NCI-H2171 treated with DMSO at 0.1 percent for 48 hours (cell line): ENCODE measurements at regions not wholly inside any gene's neighbourhood (a gene's known extent, or its start where the extent isn't known, plus 50 kb on each side); places are given as distances from the start of the nearest gene placed in this dataset.

ENCODE experiments used
- DNase-seq: peaks from one replicate; lab custom pipeline; 2025; lab: John Stamatoyannopoulos, UW

DNA sequence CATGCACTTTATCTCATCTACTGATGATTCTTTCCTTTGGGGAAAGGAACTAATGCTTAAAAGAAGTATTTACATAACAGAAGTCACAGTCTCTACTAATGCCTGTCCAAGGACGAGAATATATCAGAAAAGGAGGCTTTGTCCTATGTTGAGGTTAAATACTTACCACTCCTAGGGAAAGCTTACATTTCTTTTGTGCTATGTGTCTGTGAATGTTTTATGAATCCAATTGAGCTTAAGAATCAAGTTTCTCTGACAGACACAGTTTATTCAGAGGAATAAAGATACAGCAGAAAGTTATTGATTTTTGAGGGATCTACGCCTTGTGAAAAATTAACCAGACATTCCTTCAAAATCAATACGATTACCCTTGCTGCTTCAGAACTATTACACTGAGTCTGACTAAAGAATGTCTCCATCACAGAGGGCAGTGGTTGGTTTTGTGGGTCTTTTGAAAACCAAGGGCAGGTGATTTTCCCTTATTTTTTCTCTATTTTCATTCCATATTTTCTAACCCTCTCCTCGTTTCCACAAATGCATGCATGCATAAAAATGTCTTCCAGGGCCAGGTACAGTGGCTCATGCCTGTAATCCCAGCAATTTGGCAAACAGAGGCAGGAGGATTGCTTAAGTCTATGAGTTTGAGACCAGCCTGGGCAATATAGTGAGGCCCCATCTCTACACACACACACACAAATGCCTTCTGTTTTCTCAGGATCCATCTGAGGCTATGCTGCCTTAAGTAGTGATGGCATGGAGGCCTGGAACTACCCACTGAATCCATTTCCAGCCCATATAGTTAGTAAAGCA is 1095.1 kb downstream of the GALC start:
- no peak for DNase-seq

DNA sequence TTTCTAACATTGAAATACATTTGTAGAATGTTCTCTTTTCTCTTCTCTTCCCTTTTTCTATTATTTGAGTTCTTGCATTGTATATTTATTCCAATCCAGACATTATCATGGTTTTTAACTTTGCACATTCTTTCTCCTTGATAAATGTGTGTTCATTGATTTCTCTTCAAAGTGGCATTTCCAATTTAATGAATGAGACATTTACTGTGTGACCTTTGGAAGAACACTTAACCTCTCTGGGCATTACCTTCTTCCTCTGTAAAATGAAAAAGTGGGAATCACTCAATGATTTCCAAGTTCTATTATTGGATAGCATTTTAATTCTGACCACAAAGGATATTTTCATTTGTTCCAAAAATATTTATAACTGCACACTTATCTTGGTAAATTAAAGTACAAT is 1095.8 kb downstream of the GALC start:
- no peak for DNase-seq

DNA sequence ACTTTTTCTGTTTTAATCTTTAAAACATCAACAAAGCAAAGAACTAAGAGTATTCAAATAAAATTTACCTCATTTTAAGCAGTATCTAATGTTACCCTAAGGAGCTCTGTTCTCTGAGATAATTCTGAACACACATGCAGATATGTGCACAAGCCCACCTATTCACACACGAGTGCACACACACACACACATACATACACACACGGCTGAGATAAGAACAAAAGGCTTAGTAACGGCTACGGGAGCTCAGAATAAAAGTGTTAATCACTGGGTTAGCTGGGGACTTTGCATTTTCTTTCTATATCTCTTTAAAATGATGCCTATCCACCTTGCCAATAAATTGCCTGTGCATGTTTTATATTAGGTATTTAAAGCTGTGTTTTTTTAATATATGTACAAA is 1096.3 kb downstream of the GALC start:
- no peak for DNase-seq

DNA sequence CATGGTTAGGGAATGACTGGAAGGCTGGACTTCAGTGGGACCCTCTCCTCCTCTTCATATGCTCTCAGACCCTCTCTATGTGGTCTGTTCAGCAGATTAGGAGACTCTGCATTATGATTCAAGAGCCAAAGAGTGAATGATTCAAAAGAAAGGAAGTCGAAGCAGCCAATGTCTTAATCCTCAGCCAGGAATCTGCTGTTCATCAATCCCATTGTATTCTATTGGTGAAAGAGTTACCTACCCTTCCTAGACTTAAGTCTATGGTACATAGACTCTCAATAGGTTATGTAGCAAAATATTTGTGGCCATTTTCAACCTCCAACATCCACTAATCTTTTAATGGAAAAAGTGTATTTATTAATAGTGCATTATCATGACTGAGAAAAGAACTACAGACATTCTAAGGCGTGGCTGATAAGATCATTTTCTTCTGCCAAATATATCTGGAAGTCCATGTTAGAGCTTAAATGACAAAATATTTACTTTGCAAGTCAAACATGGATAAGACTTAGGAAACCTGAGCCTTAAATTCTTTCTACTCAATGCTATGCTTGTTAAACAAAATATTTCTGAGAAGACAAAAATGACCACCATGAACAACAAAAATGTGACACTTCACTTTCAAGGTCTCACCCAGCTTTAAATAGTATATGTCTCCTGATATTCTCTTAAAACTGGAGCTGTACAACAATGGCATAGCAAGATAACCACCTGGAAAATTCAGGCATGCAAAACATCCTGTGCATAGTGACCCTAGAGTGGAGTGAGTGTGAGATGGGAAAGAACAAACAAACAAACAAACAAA is 1100.6 kb downstream of the GALC start:
- DNase-seq, result no peak

DNA sequence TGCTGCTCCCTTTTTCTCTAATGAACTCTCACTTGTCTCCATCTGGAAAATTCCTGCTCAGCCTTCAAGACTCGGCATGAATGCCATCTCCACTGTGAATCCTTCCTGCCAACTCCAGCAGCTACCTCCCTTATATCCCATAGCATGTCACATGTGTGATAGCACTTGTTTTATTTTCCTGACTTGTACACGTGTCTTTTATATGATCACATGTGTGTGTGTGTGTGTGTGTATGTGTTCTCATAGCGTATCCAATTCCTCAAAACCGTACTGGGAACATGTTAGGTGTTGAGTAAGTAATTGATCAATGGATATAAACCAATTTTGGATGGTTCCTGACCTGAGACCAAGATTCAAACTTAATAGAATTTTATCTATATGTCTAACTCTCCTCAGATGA is 1107.7 kb downstream of the GALC start:
- DNase-seq, result no peak

DNA sequence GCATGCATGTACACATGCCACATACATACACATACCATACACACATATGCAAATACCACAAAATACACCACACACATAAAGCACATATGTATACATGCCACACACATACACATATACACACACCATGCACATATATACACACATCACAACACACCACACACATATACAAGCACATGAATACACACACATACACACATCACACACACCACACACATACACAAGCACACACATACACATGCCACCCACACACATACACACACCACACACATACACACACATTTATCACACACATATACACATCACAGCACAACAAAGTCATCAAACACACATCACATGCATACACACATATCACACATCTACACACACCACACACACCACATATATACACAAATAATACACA is 1108.5 kb downstream of the GALC start:
- no peak for DNase-seq

DNA sequence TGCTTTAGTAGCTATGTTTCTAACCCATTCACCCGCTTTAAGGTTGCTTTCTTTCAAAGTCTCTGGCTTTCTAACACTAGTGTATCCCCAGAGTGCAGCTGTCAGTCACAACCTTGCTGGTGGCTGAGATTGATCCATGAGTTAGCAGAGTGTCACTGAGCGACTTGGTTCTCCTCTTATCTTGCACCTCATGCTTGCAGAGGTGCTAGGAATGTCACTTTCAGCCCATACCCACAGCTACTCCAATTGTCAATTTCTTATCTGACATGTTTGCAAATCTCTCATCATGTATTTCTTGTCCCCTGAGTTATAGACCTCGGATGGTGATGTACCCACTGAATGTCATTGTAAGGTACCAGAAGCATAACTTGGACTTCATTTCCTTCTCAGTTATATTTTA is 1110.2 kb downstream of the GALC start:
- DNase-seq, result no peak

DNA sequence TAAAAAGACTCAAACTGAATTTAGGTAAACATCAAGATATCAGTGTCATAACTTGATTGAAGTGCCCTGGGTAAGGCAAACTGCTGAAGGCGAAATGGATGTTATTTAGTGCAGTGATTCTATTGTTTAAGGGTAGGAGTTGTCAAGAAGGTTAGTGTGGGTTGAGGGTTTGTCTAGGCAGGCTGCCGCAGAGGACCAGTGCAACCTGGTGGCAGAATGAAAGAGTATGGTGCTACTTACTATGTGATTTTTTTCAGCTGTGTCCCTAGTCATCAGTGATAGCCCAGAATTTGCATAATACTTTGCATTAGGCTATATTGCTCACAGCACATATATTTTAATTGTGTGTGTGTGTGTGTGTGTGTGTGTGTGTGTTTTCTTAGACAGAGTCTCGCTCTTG is 1127.0 kb downstream of the GALC start:
- no peak for DNase-seq

DNA sequence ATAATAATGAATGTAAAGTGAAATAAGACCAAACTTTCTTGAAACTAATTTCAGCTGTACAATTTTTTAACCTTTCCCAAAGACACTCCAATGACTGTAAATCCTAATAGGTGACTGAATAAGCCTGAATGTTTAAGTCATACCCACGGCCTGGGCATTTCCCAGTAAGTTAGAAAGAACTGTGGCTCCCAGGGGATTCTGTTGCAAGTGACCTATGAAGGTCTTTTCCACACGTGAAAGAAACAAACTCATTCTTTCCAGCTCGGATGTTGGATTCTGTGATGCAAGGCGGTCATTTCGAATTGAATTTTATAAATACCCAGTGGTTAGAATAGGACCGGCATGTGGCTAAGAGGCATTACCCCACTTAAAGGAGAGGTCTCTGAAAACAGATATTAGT is 1134.4 kb downstream of the GALC start:
- no peak for DNase-seq

DNA sequence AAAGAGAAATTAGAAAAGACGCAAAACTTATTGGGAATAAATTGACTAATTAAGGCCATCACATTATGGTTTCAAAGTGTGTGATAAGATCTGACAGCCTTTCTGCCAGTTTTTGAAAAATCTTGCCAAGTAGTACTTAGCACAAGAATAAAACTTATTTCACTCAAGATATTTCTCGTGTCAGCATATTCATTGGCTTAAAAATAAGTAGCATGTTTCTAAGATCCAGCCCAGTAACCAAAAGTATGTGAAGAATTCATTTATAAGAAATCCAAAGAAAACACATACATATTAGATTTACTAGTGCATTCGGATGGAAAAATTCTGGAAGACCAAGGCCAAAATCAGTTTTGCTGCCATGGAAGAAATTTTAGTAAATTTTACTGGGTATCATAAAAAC is 1135.0 kb downstream of the GALC start:
- DNase-seq, result no peak

DNA sequence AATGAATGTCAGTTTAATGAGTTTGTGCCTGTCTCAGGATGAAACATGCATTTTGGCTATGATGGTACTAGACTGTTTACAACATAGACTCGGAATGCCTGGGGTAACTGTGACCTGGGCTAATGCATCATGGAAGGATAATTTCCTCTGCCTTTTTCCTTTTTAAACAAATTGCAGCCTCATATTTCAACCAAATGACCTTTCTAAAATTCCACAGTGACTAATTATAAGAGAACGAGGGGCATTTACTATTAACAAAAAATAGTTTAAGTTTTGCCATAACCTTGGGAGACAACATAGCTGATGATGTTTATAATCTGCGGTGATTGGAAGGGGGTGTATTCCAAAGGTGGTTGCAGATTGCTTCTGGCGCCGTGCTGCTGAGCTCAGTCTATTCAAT is 1140.5 kb downstream of the GALC start:
- no peak for DNase-seq

DNA sequence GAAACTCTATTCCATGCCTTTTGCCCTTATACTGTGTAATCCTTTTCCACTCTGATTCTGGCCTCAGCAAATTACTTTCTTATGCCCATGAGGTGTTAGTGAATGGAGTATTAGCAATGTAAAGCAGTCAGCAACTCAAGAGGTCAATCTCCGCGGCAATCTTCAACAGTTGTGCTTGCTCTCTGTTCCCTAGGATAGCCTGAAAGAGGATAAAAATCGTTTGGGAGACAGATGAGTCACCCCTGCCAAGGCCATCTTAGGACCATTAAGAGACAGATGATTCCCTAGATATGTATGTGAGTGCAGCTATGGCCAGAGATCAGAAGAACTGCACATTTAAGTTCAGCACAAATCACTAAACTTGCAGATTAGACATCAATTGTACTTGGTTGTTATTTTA is 1145.8 kb downstream of the GALC start:
- DNase-seq, result no peak

DNA sequence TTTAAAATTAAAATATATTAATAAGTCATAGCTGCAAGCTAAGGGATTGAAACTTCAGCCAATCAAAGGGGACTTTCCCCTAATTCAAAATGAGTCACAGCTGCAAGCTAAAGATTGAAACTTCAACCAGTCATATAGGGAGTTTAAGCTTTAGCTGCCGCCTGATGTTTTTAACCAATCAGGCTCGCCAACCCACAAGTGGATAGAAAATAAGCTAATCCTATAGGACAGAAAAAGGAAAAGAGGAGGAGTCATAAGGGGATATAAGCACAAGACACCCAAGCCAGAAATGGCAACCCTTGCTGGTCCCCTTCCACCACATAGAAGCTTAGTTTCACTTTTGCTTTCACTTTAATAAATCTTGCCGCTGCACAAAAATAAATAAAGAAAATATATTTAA is 1154.6 kb downstream of the GALC start:
- DNase-seq, result no peak

DNA sequence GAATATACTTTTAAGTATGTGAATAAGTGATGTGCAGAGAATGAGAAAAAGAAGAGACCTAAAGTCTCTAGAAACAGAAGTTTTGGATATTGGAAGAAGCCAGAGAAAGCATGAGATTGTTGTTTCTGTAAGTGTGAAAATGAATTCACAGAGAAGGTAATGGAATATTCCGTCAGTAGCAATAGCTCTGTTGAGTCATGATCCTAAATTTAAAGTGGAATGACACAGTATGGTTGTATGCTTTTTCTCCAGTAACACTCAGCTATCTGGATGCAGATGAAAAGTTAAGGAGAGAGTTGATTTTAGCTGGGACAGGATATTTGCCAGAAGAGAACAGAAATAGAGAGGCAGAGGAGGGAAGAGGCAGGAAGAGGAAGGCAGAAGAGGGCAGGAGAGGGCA is 1166.3 kb downstream of the GALC start:
- DNase-seq, result no peak

DNA sequence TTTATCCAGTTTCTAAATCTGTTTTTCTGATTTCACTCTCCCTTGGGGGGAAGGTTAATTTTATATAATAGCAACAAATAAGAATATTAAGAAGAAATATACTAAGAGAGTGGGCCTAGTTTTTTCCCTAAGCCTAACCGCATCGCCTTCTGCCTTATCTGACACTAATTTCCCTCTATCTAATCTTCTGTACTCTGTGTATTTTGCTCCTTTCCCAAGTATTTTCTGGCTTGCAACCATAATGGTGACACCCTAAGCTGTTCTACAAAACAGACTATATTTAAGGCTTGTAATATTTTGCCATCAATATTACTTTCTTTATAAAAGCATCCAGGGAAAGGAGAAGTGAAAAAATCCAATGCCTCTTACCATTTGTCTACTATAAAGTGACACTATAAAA is 1168.8 kb downstream of the GALC start:
- no peak for DNase-seq

DNA sequence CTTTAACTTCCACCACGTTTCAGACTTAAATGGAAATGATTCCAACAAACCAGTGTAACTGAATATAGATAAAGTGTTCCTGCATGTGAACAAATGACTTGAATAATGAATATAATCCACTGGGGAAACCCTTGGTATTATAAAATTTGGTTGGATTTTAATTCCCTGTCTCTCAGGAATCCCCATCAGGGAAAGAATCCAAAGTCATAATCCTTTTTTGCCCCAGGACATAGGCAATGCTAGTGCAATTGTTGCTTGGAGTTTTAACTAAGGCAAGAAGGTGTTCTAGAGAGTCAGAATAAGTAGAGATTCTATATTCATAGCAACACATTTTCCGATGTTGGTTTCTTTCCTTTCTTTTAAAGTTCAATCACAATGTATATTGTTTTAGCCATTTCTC is 1169.4 kb downstream of the GALC start:
- no peak for DNase-seq

DNA sequence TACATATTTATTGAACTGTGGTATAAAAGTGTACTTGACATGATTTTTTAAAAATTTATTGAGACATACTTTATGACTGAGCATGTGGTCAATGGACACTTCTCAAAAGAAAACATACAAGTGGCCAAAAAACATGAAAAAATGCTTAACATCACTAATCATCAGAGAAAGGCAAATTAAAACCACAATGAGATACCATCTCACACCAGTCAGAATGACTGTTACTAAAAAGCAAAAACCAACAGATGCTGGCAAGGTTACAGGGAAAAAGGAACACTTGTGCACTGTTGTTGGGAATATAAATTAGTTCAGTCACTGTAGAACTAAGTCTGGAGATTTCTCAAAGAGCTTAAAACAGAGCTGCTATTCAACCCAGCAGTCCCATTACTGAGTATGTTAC is 1177.6 kb downstream of the GALC start:
- DNase-seq, result no peak

DNA sequence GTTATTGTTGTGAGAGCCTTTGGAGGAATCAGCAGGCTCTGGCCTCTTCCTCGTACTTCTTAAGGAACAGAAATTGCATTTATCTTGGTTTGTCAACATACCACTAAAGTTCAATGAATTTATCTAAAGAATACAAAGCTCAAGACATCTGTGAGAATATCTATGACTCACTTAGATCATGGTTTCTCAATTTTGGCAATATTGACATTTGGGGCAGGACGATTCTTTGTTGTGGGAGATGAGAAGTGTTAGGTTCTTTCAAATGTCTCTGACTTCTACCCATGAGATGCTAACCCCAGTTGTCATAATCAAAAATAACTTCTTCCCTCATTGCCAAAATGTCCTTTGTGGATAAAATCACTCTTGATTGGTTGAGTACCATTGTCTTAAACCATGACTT is 1190.3 kb downstream of the GALC start:
- DNase-seq, result no peak

DNA sequence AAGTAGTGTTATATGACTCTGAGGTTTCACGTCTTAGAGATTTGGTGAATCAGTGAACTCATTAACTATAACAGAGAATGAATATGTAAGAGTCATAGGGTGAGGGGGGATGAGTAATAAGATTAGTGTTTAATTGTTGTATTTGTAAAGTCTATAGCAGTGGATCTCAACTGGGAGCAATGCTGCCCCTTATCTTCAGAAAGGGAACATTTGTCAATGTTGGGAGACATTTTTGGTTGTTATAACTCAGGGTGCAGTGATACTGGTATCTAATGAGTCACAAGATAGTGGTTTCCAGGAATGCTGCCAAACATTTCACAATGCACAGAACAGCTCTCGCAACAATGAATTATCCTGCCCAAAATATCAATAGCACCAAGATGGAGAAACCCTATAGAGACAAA is 1193.7 kb downstream of the GALC start:
- DNase-seq, result peak; percentile 9

DNA sequence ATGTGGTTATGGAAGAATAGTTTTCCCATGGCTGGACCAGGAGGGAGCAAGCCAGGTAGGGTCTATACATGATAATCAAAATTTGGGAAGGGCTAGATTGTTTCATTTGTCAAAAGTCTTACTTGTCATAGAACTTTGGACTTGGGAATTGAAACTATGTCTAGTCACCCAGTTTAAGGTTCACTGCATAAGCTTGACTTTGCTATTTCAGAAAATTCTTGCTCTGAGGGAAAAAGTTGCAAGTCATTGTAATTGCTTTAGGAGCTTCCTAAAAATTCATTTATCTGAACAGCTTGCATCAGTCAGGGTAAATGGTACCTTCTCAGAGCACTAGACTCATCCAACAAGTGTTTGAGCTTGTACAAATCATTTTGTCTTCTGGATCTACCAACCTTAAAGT is 1194.7 kb downstream of the GALC start:
- DNase-seq, result no peak

DNA sequence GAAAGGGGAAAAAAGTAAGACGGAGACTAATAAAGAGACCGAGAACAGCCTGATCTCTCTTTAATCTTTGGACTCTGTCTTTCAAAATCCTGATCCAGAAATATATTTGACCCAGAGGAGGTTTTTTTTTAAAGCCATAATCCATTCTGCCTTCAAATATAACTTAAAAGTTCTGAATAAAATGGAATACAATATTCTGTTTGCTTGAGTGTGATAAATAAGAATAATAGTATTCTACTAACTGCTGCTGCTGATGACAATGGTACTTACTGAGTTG is 1196.0 kb downstream of the GALC start:
- no peak for DNase-seq

DNA sequence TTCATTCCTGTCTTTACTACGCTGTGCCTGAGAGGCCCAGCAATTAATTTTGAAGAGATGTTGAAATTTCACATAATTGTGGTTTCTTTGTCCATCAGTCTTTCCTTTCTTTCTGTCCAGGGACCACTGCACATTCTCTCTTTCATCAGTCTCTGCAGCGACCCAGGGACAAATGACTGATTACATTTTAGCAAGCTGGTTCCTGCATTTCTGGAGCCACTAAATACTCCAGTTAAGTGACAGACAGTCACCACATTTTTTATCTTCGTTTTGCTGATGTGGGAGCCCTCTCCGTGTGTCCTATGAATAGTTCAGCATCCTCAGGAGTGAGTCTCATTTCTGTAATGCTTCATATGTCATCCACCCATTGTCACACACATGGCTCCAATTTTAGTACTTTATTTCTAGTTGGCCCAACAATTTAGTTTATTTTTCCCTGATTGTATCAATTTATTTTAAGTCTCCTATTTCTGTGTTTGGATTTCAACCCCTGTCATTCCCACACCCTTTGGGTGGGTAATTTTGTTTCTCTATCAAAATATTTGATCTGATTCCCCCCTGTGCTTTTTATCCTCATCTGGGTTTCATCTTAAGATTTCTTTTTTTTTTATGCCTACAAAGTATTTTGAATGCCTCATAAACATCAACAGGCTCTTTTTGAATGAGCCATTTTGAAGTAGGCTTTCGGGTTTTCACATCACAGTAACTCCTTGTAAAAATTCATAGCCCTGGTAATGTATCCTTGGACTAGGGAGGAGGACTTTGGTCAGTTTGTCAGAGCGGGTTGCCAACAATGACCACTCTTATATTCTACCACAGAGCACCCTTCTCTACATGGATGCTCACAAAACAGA is 1196.5 kb downstream of the GALC start:
- DNase-seq, result no peak

DNA sequence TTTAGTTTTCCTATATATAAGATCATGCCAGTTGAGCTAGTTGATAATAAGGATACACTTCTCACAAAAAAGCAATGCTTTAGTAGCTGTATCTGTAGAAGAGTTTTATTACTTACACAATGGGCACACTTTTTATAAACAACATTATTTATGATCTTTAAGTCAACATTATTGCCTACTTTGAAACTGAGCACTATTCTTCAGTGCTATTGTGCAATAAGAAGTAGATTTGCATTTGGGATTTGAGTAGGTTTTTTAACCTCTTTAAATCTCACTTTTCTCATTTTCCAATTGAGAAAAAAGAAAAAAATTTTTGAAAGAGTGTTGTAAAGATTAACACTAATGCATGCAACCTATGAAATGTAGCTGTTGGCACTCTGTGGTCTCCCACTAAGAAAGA is 1198.3 kb downstream of the GALC start:
- DNase-seq, result no peak
